Hepatic stellate cell (primary cell): ENCODE measurements at regions not wholly inside any gene's neighbourhood (a gene's known extent, or its start where the extent isn't known, plus 50 kb on each side); places are given as distances from the start of the nearest gene placed in this dataset.
"Not testable (repeated sequence)": the region's sequence is repeated elsewhere in the genome, so short reads cannot be mapped to it uniquely, and the experiment has no call there.

Experiments
- DNase-seq: peaks from one replicate; pipeline ENCODE4 v3.0.0; 2011; ENCODE audit warnings: low spot score

DNA sequence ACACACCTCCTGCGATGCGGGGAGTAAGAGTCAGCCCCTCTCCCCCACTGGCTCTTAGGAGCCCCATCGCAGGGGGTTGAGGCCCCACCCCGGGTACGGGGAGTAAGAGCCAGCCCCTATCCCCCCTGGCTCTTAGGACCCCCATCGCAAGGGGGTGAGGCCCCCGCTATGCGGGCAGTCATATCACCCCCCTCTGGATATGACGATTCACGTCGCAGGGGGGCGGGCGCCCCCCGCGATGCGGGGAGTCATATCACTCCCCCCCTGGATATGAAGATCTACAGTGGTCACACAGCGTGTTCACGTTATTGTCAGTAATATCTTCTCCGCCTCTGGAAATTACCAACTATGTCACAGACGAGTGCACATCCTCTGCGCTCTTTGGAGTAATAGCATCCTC lies 61.1 kb downstream of the DEFB131A start:
- DNase-seq, result not testable (repeated sequence)

DNA sequence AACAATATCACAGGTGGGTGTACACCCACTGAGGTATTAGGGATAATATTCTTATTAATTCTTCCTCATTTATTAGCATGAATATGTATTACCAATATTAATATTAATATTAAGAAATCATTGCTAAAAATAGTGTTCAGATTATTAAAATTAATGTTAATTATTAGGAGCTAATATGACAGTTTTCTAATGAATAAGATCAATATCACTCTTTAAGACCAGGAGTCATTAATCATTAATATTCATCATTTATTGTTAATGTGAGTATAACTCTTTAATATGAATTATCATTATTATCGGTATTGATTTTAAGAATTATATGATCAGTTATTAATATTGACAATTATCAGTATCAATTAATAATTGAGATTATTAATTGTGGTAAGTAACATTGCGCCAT lies 62.5 kb downstream of the DEFB131A start:
- not testable (repeated sequence) for DNase-seq

DNA sequence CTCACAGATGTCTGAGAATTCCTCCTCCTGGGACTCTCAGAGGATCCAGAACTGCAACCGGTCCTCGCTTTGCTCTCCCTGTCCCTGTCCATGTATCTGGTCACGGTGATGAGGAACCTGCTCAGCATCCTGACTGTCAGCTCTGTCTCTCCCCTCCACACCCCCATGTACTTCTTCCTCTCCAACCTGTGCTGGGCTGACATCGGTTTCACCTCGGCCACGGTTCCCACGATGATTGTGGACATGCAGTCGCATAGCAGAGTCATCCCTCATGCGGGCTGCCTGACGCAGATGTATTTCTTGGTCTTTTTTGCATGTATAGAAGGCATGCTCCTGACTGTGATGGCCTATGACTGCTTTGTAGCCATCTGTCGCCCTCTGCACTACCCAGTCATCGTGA lies 68.7 kb downstream of the DEFB131A start:
- DNase-seq, result not testable (repeated sequence)

DNA sequence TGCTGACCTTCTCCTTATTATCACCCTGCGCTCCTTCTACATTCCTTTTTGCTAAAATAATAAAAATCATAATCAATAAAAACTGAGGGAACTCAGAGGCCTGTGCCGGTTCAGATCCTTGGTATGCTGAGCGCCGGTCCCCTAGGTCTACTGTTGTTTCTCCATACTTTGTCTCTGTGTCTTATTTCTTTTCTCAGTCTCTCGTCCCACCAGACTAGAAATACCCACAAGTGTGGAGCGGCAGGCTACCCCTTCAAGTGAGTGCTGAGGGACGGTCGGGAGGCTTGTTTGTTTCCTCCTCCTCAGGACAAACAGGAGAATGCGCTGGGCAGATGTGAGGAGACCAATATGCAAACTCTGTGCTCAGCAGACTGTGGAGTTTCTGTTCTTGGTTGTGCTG lies 75.4 kb downstream of the DEFB131A start:
- not testable (repeated sequence) for DNase-seq

DNA sequence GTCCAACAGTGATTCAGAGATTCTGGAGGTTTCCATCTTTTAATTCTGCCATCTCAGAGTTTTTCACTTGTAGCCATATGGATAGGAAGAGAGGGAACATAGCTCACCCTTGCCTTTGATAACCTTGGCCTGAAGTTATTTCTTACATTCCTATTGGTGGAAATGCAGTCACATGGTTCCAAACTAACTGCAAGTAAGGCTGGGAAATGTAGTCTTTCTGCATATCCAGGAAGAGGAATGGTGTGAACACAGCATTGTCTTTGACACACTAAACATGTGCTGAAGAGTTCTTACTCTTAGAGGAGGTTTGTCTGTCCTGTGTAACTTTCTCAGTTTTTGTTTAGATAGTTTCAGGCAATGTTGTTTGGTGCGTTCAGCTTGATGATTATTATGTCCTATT lies 78.7 kb downstream of the DEFB131A start:
- DNase-seq, result not testable (repeated sequence)

DNA sequence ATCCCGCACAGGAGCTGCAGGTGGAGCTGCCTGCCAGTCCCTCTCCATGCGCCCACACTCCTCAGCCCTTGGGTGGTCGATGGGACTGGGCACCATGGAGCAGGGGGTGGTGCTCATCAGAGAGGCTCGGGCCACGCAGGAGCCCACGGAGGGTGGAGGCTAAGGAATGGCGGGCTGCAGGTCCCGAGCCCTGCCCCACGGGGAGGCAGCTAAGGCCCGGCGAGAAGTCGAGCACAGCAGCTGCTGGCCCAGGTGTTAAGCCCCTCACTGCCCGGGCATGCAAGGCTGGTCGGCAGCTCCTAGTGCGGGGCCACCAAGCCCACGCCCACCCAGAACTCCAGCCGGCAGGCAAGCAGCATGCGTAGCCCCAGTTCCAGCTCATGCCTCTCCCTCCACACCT lies 80.2 kb downstream of the DEFB131A start:
- not testable (repeated sequence) for DNase-seq

DNA sequence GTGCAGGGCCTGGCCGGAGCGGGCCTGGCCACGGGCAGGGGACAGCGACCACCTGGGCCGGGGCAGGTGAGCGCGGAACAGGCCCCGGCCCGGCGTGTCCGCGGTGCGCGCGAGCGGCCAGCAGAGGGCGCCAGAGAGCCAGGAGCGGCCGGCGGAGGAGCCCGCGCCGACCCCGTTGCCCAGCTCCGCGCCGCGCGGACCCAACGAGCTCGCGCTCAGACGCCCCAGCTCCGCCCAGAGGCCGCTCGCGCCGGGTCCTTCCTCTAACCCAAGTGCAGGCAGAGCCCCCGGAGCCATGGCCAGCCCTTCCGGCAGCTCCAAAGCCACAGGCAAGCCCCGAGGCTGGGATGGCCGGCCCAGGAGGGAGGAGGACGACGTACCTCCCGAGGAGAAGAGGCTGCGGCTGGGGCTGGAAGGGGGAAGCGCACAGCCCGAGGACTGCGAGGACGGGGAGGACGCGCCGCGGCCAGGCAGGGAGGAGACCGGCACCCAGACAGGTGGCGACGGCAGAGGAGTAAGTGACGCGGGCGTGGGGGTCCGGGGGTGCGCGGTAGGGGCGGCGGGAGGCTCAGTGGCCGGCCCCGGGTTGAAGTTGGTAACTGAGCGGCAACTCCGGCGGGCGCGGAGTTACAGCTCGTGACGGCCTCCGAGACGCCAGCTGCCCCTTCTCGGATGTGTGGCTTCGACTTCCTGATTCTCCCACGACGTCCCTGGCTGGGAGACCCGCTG lies 88.1 kb downstream of the DEFB131A start:
- peak; percentile 66 for DNase-seq

DNA sequence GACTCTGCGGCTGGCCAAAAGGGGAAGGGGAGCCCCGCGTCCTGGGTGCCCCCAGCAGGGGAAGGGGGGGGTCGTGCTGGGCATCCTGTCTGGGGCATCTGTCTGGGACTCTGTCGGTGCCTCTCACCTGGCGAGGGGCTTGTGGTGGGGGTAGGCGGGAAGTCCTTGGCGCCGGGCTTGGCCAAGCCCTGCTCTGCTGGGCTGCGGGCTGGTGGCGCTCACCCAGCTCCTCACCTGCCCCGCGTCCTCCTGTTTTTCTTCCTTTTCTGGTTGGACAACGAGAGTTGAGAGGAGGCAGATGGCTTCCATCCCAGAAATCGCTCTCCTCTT lies 88.6 kb downstream of the DEFB131A start:
- not testable (repeated sequence) for DNase-seq

DNA sequence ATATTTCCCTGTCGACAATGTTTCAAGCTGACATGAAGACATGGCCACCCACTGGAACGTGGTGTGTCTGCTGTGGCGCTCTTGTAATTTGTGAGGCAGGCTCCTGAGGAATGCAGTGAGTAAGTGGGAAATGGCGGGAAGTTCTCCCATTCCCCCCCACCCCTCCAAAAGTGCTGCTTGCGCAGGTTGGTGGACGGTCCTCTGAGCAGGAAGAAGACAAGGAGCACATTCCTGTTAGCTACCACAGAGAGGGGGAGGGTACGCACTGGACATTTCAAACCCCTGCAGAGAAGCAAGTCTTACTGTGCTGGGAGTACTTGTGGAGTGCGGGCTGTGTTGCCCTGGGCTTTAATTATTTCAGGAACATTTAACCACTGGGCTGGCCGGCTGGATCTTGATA lies 92.9 kb downstream of the DEFB131A start:
- DNase-seq, result not testable (repeated sequence)

DNA sequence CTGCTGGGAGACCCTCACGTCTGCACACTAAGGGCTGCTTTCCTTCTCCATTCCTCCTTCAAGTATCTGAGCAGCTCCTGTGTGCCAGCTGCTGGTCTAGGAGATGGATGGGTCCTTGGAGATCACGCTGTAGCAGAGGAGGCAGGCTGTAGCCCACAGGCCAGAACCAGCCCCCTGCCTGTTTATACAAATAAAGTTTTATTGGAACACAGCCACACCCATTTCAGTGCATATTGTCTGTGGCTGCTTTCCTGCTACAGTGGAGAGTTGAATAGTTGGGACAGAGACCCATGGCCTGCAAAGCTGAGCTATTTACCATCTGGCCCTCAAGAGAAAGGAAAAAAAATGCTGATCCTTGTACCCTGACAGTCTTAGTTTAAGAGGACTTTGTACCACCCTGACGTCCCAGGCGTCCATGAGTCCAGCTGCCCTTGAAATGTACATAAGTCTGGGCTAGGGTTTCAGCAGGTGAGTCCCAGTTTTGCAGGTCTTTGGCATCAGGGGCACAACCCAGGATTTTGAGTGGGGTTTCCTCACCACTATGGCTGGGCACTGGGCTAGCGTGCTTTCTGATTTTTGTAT lies 95.8 kb downstream of the DEFB131A start:
- not testable (repeated sequence) for DNase-seq

DNA sequence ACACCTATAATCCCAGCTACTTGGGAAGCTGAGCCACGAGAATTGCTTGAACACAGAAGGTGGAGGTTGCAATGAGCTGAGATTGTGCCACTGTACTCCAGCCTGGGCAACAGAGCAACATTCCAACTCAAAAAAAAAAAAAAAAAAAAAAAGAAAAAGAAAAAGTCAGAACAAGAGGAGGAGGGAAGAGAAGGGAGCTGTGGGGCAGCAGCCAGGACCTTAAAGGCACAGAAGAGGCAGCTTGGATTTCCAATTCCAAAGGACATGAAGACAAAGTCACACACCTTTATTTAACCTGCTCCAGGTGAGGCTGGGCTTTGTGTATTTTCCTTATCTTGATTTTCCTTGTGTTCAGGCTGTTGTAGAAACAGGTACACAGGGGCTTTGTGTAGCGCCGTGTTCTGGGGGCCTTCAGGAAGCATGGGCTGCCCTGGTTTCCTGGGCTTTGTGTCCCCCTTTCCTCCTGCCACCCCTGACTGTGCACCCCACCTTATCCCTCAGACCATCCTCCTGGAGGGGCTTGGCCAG lies 97.2 kb downstream of the DEFB131A start:
- not testable (repeated sequence) for DNase-seq

DNA sequence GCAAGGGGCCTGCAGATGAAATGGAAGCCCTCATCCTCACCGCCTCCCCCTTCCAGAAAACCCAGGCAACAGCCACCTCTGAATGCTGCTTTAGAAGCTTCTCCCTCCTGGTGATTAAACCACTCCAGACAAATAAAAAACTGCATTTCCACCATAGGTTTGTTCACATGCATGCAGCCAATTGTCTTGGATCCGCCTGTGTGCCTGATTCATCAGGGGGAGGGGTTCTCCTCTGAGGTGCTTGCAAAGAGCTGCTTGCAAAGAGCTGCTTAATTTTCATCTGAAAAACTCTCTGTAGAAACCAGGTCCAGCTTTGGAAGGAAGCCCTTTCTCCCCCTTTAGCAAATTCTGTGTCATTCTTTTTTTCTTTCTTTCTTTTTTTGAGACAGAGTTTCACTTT lies 100.6 kb downstream of the DEFB131A start:
- not testable (repeated sequence) for DNase-seq

DNA sequence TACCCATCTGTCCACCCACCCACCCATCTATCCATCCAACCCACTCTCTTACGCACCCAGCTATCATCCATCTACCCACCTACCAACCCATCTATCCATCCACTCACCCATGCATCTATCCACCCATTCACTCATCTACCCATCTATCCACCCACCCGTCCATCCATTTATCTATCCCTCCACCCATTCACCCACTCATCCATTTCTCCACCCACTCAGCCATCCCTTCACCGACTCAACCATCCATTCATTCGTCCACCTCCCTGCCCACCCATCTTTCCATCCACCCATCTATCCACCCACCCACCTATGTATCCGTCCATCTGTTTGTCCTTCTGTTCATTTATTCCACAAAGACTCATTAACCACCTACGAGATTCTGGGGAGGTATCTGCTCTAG lies 103.3 kb downstream of the DEFB131A start:
- DNase-seq, result not testable (repeated sequence)

DNA sequence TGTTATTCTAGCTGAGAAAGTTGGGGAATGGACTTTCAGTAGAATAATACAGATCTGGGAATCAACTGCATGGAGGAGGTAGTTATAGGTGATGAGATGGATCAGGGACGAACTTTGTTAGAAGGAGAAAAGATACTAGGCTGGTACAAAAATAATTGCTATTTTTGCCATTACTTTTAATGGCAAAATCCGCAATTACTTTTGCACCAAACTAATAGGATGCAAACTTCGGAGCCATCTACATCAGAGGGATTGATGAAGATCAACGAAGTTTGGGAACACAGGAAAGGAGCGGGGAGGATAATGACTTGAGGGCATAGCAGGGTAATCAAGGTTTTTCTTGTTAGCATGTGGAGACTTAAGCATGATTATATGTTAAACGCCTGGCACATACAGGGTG lies 111.9 kb downstream of the DEFB131A start:
- not testable (repeated sequence) for DNase-seq

DNA sequence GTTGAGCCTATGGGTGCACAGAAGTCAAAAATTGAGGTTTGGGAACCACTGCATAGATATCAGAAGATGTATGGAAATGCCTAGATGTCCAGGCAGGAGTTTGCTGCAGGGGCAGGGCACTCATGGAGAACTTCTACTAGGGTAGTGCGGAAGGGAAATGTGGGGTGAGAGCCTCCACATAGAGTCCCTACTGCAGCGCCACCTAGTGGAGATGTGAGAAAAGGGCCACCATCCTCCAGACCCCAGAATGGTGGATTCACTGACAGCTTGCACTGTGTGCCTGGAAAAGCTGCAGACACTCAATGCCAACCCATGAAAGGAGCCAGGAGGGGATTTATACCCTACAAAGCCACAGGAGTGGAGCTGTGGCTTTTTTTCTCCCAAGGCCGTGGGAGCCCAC lies 133.7 kb downstream of the DEFB131A start:
- not testable (repeated sequence) for DNase-seq

DNA sequence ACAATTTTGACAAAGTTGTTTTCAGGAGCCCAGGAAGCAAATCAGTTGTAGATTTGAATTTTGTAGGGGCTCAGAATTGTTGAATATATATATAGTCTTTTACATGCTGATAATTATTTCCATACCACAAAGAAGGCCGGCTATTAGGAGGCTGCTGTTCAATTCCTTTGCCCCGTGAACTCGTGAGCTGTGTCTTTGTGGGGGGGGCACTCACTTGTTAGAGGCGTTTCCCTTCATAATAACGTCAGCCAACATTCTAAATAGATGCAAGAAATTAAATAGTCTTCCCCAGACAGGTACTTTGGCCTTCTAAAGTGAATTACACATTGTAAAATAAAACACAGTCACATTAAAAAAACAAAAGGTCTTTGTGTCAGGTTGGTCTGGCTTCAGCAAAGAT lies 138.7 kb downstream of the DEFB131A start:
- not testable (repeated sequence) for DNase-seq

DNA sequence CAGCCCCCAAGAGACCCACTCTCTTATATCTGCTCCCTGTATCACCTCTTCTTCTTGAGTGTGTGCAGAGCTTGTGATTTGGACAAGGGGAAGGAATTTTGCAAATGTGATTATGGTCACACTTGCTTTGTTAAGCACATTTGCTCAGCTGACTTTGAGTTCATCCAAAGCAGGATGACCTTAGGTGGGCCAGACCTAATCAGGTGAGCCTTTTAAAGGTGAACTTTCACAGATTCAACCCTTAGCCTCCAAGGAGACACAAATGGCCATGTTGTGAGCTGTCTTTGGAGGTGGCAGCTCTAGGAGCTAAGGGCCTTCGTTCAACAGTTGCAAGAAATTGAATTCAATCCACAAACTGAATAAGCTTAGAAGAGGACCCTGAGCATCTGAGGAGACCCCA lies 147.8 kb downstream of the DEFB131A start:
- DNase-seq, result no peak

DNA sequence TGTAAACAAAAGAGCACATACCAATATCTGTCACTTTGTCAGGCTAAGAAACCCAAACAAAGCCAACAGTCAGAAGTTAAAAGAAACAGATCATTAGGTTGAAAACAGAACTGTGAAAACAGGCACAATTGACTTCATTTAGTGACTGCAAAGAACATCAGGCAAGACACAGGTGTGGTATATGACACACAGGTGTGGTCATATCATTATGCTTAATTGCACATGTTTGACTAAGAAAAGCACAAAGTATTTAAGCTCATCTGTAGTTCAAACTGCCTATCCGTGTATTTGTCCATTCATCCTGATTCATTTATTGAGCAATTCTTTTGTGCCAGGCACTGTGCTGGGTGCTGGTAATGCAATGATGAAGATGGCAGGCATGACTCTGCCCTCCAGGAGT lies 150.7 kb downstream of the DEFB131A start:
- DNase-seq, result no peak

DNA sequence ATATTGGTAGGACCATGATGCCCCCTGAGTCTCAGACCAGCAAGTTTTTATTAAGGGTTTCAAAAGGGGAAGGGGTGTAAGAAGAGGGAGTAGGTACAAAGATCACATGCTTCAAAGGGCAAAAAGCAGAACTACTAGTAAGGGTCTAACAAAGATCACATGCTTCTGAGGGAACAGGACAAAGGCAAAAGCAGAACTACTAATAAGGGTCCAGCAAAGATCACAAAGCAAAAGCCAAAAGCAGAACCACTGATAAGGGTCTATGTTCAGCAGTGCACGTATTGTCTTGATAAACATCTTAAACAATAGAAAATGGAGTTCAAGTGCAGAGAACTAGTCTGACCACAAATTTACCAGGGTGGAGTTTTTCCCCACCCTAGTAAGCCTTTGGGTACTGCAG lies 151.3 kb downstream of the DEFB131A start:
- DNase-seq, result not testable (repeated sequence)

DNA sequence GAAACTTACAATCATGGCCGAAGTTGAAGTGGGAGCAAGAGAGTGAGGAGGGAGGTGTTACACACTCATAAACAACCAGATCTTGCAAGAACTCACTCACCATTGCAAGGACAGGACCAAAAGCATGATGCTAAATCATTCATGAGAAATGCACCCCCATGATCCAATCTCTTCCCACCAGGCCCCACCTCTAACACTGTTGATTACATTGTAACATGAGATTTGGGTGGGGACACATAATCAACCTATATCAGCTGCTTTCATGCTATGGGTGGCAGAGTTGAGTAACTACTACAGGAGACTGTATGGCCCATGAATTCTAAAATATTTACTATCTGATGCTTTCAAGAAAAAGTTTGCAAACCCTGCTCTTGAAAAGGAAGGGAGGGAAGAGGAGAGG lies 155.1 kb downstream of the DEFB131A start:
- DNase-seq, result no peak

DNA sequence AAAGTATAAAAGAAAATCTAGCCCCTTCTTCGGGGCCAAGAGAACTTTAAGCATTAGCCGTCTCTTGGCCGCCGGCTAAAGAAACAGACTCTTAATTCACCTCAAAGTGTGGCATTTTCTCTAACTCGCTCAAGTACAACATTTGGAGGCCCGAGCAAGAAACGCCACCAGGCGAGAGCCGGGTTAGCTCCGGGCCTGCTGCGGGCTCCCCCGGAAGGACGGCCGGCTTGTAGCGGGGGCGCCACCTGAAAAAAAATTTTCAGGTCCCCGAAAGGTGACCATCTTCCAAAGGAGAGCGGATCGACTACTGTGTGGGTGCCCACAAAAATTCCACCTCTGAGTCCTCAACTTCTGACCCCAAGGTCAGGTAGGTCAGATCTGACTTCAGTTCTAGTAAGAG lies 156.0 kb downstream of the DEFB131A start:
- DNase-seq, result no peak

DNA sequence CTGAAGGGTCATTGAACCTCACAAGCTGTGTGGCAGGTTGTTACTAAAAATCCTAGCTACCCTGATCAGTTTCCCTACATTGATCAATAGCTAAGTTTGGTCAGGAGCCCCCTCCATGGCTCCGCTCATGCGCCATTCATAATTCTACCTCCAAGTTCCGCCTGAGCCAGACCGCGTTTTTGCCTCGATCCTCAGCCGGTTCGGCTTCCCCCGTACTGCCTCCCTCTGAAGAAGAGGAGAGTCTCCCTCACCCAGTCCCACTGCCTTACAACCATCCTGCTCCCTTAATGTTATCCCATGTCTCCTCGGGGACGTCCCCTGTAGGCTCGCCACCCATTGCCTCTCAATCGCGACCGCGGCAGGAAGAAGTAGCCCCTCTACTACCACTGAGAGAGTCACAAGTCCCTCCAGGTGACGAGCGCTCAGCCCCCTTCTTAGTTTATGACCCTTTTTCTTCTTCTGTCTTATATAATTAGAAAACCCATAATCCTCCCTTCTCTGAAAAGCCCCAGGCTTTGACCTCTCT lies 158.2 kb downstream of the DEFB131A start:
- no peak for DNase-seq
